Ishikawa (cell line): ENCODE measurements at regions not wholly inside any gene's neighbourhood (a gene's known extent, or its start where the extent isn't known, plus 50 kb on each side); places are given as distances from the start of the nearest gene placed in this dataset.

Source experiments
- FOXM1 ChIP-seq: IDR thresholded peaks from 2 replicates; pipeline ENCODE4 v1.6.1; 2012; ENCODE audit warnings: low read depth, borderline replicate concordance
- MAX ChIP-seq: IDR thresholded peaks from 2 replicates; pipeline ENCODE4 v1.6.1; 2012
- ZBTB7A ChIP-seq: IDR thresholded peaks from 2 replicates; pipeline ENCODE4 v1.6.1; 2012; ENCODE audit warnings: low read depth

- TF ChIP-seq MAX (no peak), ZBTB7A (no peak), FOXM1 (no peak)
Measured at GRCh38 chr14:41350476-41350875, 256.2 kb upstream of the LRFN5 start.
